OCI-LY1 (cell line): ENCODE measurements at regions not wholly inside any gene's neighbourhood (a gene's known extent, or its start where the extent isn't known, plus 50 kb on each side); places are given as distances from the start of the nearest gene placed in this dataset.

ENCODE experiments used
- EZH2 ChIP-seq: fragments of 200-600 bp; sonication (generic), shearing (Covaris generic); IDR thresholded peaks from 2 replicates; pipeline ENCODE4 v1.8.0; 2017; ENCODE audit warnings: borderline replicate concordance, mixed run types, mild to moderate bottlenecking, antibody characterized with exemption, low read length, moderate library complexity, mixed read lengths
- TF ChIP-seq, protein P1 (sequence below): fragments of 200-600 bp; sonication (generic), shearing (Covaris generic); IDR thresholded peaks from 2 replicates; pipeline ENCODE4 v1.5.1; 2017; ENCODE audit warnings: mild to moderate bottlenecking, antibody characterized with exemption, low read length, moderate library complexity, mixed read lengths

DNA sequence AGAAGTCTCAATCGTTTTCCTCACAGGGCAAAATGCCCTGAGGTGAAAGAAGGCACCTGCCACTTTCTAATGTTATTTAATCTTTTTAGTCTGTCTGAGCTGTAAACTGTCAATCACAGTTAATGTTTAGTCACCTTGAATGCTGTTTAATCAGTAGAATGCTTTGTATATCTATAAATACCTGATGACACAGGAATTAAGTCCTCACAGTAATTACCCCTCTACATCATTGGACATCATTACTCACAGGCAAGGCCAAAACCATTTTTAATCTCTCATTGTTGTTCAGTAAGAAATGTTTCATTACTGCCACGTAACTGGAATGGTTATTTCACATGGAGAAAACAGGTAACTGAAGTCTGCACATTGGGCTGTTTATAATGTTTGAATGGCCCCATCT, 178.8 kb downstream of the EXOC5 start:
- TF ChIP-seq, protein P1, sequence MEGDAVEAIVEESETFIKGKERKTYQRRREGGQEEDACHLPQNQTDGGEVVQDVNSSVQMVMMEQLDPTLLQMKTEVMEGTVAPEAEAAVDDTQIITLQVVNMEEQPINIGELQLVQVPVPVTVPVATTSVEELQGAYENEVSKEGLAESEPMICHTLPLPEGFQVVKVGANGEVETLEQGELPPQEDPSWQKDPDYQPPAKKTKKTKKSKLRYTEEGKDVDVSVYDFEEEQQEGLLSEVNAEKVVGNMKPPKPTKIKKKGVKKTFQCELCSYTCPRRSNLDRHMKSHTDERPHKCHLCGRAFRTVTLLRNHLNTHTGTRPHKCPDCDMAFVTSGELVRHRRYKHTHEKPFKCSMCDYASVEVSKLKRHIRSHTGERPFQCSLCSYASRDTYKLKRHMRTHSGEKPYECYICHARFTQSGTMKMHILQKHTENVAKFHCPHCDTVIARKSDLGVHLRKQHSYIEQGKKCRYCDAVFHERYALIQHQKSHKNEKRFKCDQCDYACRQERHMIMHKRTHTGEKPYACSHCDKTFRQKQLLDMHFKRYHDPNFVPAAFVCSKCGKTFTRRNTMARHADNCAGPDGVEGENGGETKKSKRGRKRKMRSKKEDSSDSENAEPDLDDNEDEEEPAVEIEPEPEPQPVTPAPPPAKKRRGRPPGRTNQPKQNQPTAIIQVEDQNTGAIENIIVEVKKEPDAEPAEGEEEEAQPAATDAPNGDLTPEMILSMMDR: no peak
- TF ChIP-seq EZH2: no peak
